ENCODE measurements at regions not wholly inside any gene's neighbourhood (a gene's known extent, or its start where the extent isn't known, plus 50 kb on each side); places are given as distances from the start of the nearest gene placed in this dataset.

DNA sequence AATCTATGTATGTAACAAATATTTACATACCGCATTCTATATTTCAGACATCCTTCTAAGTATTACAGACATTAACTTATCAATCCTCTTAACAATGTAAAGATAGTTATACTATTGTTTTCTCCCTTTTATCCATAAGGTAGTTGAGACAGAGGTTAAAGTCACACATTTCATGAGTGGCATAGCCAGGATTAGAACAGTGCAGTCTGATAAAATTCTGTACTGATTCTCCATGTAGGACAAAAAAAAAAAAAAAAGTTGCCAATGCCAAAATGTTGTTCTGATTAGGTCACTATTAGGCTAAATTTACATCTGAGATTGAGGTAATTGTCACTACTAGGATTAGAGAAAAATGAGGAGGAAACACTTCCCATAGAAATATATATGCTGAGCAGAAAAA, 629.2 kb downstream of the OTOL1 start:
- no peak for DNase-seq (ENCODE audit: low spot score)

- DNase-seq (ENCODE audit: low spot score), result no peak
These were observed 634.0 kb downstream of the OTOL1 start for GRCh38 chr3:162130582-162130981.

DNA sequence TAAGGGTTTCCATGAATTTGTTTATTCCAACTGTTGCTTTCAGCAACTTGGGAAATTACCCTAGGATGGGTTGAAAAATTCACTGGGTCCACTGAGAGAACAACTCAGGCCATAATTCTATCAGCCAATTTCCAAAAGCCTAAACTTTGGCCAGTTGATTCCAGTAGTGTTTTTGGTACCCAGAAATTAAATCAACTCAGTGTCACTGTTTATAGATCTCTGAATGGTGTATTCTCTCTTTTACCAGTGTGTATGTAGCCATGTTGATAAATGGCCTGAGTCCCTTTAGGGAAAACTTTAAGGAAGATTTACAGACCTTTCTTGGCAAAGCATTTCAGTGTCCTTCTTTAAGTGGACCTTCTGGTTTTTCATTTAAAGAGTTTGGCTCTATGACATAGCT, 636.4 kb downstream of the OTOL1 start:
- no peak for DNase-seq (ENCODE audit: low spot score)

GRCh38 chr3:162134571-162134970, 638.0 kb downstream of the OTOL1 start:
- no peak for DNase-seq (ENCODE audit: low spot score)

DNA sequence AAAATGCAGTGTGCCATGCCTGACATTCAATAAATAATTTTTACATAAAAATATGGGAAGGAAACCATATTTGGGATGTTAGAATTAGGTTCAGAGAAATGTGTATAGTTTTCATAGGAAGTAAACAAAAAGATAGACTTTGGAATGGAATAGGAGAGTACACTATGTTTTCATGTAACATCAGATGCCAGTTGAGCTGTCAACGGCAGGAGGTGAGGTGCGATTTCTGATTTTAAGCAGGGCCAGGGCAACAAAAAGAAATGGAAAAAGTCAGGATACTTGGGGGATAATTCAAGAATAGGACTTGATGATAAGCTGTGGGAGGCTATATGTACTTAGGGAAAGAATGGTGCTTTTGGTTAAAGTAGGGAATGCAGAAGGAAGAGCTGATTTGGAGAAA, 639.5 kb downstream of the OTOL1 start:
- DNase-seq (ENCODE audit: low spot score), result no peak

DNA sequence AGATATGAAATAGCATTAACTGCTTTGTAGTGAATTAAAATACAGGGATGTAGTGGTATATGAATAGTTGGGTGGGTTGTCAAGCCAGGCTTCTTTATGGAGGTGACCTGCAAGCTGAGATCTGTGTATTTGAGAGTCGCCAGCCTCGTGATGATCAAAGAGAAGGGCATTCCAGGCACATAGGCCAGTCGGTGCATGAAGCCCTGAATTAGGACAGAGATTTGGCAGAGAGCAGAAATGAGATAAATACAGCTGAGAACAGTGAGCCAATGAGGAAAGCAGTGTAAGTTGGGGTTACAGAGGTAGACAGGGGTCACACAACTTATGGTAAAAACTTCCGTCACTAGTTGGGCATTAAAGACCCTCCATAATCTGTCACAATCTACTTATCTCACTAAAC, 641.9 kb downstream of the OTOL1 start:
- DNase-seq (ENCODE audit: low spot score), result no peak

DNA sequence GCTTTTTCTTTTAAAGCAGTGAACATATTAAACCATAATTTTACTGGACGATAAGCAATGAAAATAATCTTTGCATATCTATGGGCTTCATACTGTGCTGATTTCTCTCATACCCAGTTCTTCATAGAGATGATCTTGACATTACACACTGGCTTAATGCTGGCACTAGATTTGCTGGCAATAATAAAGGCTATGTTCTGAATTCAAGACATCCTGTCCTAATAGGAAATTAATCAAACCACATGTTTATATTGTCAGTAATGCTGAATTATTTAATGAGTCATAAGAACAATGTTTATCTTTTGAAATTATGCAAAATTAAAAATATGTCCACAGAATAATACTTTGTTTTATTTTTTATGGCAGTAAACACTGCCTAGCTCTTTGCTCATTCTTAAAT, 643.2 kb downstream of the OTOL1 start:
- DNase-seq (ENCODE audit: low spot score), result no peak

DNA sequence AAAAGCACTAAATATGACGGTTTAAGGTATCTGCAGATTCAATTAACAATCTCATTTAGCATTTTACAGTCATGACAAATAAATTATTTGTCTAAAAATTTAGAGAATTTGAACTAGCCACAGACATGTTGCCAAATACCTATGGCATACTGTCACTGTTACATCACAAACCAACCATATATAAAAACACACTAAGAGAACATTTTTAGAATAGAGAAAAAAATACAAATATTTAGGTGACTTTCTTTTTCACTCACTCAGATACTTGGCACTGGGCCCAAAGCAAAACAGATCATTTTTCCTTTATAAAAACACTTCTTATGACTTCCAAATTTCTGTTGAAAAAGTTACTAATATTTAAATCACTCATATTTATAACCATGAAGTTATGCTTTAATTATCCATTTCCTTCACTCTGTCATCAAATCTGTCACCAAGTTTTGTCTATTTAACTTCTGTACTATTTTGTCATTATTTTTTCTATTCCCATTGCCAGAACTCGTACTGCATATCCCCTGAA, 644.7 kb downstream of the OTOL1 start:
- DNase-seq (ENCODE audit: low spot score), result no peak

- no peak for DNase-seq (ENCODE audit: low spot score)
These were observed 645.9 kb downstream of the OTOL1 start for GRCh38 chr3:162142511-162142910.

GRCh38 chr3:162143180-162143579, 646.6 kb downstream of the OTOL1 start:
- no peak for DNase-seq (ENCODE audit: low spot score)

GRCh38 chr3:162147996-162148395, 651.4 kb downstream of the OTOL1 start:
- DNase-seq (ENCODE audit: low spot score), result no peak

DNA sequence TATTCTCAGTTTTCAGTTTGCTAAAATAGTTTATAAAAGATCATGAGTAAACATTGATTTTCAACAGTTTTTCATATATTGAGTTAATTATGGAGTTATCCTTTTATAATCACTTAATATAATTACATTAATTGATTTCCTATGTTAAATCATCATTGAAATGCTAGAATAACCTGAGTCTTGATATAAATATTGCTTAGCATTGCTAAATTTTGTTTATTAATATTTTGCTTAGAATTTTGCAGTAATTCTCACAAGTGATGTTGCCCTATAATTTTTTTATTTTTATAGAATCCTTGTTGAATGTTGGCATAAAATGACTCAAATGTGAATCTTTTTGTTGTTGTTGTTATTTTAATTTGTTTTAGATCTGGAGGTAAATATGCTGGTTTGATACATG, 654.2 kb downstream of the OTOL1 start:
- DNase-seq (ENCODE audit: low spot score), result no peak

GRCh38 chr3:162152636-162153035, 656.0 kb downstream of the OTOL1 start:
- DNase-seq (ENCODE audit: low spot score), result no peak

GRCh38 chr3:162161595-162161994, 665.0 kb downstream of the OTOL1 start:
- no peak for DNase-seq (ENCODE audit: low spot score)

GRCh38 chr3:162165346-162165745, 668.7 kb downstream of the OTOL1 start:
- DNase-seq (ENCODE audit: low spot score), result no peak

DNA sequence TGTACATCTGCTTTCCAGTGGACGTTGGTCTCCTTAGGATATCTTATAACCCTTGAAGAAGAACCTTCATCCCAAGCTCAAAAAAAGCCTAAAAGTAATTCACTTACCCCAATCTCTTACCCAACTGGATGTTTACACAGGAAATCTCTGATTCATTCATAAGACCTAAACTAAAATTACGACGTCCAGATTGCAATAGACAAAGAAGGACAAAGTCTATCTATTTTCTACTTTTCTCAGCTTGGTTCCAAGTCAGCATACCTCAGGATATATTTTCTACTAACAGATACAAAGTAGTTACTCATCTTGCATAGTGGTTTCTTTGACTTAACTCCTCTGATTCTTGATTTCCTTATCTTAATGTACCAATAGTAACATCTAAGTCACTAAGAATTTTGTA, 669.9 kb downstream of the OTOL1 start:
- no peak for DNase-seq (ENCODE audit: low spot score)

DNA sequence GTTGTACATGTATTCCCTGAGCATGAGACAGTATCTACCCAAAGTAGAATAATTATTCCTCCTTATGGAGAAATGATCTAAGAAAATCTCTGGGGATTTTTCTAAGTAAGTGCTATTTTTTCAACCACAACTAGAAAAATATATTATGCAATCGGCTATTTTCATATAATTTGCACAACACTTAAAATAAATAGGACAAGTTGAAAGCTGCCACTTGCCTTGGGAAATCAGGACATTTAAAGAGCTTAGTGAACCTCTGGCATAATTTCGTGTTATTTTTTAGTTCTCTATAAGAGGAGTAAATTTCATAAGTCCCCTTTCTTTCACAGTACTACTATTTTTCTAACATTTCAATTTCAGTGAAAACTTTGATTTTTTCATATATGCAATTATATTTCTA, 672.1 kb downstream of the OTOL1 start:
- no peak for DNase-seq (ENCODE audit: low spot score)

GRCh38 chr3:162170581-162170980, 674.0 kb downstream of the OTOL1 start:
- no peak for DNase-seq (ENCODE audit: low spot score)

DNA sequence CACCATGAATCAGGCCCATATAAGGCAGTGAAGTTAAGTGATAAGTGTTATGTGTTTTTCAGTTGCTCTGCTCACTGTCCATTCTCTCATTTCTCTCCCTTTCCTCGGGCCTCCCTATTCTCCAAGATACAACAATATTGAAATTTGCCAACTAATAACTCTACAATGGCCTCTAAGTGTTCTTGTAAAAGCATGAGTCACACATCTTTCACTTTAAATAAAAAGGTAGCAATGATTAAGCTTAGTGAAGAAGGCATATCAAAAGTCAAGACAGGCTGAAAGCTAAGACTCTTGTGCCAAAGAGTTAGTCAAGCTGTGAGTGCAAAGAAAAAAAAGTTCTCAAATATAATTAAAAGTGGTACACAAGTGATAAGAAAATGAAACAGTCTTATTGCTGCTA, 675.4 kb downstream of the OTOL1 start:
- no peak for DNase-seq (ENCODE audit: low spot score)

DNA sequence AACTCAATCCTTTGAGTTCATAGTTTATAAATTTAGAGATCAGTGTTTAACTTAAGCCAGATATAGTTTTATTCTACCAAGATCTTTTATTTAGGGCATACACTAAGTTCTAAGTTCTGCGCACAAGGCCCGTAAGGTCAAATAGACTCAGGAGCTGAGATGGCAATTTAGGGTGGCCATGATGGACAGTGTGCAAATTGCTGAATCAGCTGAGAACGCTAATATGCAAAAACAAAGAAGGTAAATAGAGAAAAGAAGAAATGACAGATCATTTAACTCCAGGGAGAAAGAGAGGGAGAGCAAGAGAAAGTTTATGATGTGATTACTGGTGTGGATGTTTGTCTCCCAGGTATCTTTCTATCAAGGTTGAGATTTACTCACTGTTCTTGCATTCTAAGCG, 678.5 kb downstream of the OTOL1 start:
- DNase-seq (ENCODE audit: low spot score), result no peak

- no peak for DNase-seq (ENCODE audit: low spot score)
These were observed 679.3 kb downstream of the OTOL1 start for GRCh38 chr3:162175878-162176277.

GRCh38 chr3:162183440-162183839, 686.8 kb downstream of the OTOL1 start:
- no peak for DNase-seq (ENCODE audit: low spot score)

- no peak for DNase-seq (ENCODE audit: low spot score)
These were observed 695.9 kb downstream of the OTOL1 start for GRCh38 chr3:162192340-162193029.
